GM10266 (cell line): ENCODE measurements at regions not wholly inside any gene's neighbourhood (a gene's known extent, or its start where the extent isn't known, plus 50 kb on each side); places are given as distances from the start of the nearest gene placed in this dataset.

Experiments
- DNase-seq: peaks from one replicate; pipeline ENCODE4 v3.0.0; 2012; ENCODE audit errors: extremely low spot score
- CTCF ChIP-seq: IDR thresholded peaks from 2 replicates; pipeline ENCODE4 v1.5.1; 2012; ENCODE audit warnings: mild to moderate bottlenecking, low read depth; ENCODE audit not compliant: control insufficient read depth, insufficient read depth; ENCODE audit errors: missing control alignments

- no peak for DNase-seq
- no peak for TF ChIP-seq CTCF
These were observed 878.1 kb downstream of the SI start for GRCh38 chr3:164200053-164200823.

DNA sequence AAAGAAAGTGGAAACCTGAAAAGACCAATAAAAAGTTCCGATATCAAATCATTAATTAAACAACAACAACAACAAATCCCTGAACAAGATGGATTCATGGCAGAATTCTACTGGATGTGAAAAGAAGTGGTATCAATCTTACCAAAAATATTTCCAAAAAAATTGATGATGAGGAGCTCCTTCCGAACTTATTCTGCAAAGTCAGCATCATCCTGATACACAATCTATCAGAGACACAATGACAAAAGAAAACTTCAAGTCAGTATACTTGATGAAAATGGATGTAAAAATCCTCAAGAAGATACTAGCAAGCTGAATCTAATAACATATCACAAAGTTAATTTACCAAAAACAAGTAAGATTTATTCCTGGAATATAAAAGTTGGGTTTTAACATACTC lies 881.8 kb downstream of the SI start:
- TF ChIP-seq CTCF, result no peak

GRCh38 chr3:164194842-164195241 lies 883.5 kb downstream of the SI start:
- no peak for DNase-seq

More for the DNA sequence above, 881.8 kb downstream of the SI start:
- DNase-seq, result no peak

DNA sequence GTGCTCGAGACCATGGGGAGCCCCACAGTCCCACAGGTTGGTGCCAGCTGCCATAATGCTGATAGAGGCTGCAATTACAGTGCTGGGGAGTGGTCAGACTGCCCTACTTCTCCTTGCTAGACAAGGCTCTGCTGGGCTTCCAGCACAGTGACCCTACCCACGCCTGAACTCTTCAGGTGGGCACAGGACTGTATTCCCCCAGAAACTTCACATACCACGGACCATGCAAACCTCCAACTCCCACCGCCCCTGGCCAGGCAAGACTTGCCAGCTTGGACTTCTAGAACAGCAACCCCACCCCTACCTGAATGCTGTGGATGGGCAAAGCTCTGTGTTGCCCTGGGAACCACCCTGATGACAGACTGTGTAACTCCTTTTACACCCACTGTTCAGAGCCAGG lies 885.3 kb downstream of the SI start:
- no peak for DNase-seq
- TF ChIP-seq CTCF, result no peak

More at GRCh38 chr3:164194842-164195241, 883.5 kb downstream of the SI start:
- TF ChIP-seq CTCF, result no peak

- TF ChIP-seq CTCF, result no peak
- no peak for DNase-seq
These were observed 887.7 kb downstream of the SI start for GRCh38 chr3:164190566-164190965.

GRCh38 chr3:164186095-164186494 lies 892.2 kb downstream of the SI start:
- DNase-seq, result no peak
- no peak for TF ChIP-seq CTCF

DNA sequence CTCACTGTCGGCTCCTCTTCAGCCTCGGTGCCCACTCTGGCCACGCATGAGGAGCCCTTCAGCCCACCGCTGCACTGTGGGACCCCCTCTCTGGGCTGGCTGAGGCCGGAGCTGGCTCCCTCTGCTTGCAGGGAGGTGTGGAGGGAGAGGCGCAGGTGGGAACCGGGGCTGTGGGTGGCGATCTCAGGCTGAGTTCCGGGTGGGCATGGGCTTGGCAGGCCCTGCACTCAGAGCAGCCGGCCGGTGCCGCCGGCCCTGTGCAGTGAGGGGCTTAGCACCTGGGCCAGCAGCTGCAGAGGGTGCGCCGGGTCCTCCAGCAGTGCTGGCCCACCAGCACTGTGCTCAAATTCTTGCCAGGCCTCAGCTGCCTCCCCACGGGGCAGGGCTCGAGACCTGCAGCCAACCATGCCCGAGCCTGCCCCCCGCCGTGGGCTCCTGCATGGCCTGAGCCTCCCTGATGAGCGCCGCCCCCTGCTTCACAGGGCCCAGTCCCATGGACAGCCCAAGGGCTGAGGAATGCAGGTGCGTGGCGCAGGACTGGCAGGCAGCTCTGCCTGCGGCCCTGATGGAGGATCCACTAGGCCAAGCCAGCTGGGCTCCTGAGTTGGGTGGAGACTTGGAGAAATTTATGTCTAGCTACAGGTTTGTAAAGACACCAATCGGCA lies 899.1 kb downstream of the SI start:
- no peak for TF ChIP-seq CTCF
- DNase-seq, result no peak
